ENCODE measurements at regions not wholly inside any gene's neighbourhood (a gene's known extent, or its start where the extent isn't known, plus 50 kb on each side); places are given as distances from the start of the nearest gene placed in this dataset.

DNA sequence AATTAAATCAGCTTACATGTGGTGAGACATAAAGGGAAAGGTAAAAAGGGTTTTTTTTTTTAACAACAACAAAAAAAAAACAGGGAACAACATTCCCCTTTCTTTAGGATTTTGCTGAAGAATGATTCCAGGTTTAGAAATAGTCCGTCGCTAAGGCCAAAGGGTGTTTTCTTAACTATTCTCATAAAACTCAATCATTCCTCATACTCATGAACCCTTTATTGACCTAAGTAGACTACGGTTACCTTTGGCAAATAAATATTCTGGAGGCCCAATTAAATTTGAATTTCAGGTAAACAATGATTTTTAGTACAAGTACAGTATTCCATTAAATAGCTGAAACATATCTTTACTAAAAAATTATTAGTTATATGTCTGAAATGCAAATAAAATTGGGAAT lies 55.6 kb upstream of the CCNG1 start (continued):
- TF ChIP-seq NR3C1 (IDR thresholded peaks at IDR 0.05) (no peak), HOXB5 (CRISPR knock-in tag; IDR thresholded peaks at IDR 0.05) (no peak), NFE2L2 (conservative IDR thresholded peaks at IDR 0.05; ENCODE audit: low read length) (no peak), RFX5 (IDR thresholded peaks at IDR 0.05) (no peak), MAZ (IDR thresholded peaks at IDR 0.05; ENCODE audit: borderline replicate concordance, low read depth, low read length) (no peak)
- TF ChIP-seq, protein P1, sequence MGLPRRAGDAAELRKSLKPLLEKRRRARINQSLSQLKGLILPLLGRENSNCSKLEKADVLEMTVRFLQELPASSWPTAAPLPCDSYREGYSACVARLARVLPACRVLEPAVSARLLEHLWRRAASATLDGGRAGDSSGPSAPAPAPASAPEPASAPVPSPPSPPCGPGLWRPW (IDR thresholded peaks at IDR 0.05), result no peak

DNA sequence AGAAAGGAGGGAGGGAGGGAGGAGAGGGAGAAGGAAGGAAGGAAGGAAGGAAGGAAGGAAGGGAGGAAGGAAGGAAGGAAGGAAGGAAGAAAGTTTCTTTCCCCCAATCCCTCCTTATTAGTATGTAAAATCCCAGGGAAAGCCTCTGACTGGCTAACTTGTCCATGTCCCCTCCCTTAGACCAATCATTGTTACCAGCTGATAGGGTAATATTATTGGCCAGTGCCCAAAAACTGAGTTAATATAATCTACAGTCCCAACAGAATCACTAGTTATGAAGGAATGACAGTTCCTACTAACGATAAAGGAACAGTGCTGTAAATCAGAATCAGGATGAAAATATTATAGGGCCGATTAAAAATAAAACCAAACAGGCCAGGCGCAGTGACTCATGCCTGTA lies 53.6 kb upstream of the CCNG1 start:
- Histone ChIP-seq H3K4me1 (peaks cover 13% of the 10 kb centered on the region), H3K9me3 (no peaks in the 10 kb centered on the region), H3K4me2 (no peak overlapping the region), H3K4me3 (no peak overlapping the region), H3K27ac (no peak overlapping the region)
- FAIRE-seq (no peak), ATAC-seq (no peak), DNase-seq (ENCODE audit: low read depth in 1 of 2, low spot score in 1 of 2) (no peak)
- TF ChIP-seq JUNB (IDR thresholded peaks at IDR 0.05) (no peak), EP300 (IDR thresholded peaks at IDR 0.05) (no peak), RNF2 (IDR thresholded peaks at IDR 0.05; ENCODE audit: borderline replicate concordance, low read depth) (no peak), CBX8 (IDR thresholded peaks at IDR 0.05) (no peak), EHF (CRISPR knock-in tag; IDR thresholded peaks at IDR 0.05) (no peak), MAFK (IDR thresholded peaks at IDR 0.05; ENCODE audit: partially characterized antibody) (no peak), SREBF2 (IDR thresholded peaks at IDR 0.05) (no peak), RARB (CRISPR knock-in tag; IDR thresholded peaks at IDR 0.05) (no peak), BHLHE40 (IDR thresholded peaks at IDR 0.05; ENCODE audit: low read depth, low read length) (no peak), HOXB5 (CRISPR knock-in tag; IDR thresholded peaks at IDR 0.05) (no peak), CBX2 (IDR thresholded peaks at IDR 0.05; ENCODE audit: borderline replicate concordance, low read depth) (no peak), KDM1A (IDR thresholded peaks at IDR 0.05; ENCODE audit: low read depth) (no peak)
- TF ChIP-seq, protein P2, sequence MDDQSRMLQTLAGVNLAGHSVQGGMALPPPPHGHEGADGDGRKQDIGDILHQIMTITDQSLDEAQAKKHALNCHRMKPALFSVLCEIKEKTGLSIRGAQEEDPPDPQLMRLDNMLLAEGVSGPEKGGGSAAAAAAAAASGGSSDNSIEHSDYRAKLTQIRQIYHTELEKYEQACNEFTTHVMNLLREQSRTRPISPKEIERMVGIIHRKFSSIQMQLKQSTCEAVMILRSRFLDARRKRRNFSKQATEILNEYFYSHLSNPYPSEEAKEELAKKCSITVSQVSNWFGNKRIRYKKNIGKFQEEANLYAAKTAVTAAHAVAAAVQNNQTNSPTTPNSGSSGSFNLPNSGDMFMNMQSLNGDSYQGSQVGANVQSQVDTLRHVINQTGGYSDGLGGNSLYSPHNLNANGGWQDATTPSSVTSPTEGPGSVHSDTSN (IDR thresholded peaks at IDR 0.05), result no peak
- TF ChIP-seq, protein P3, sequence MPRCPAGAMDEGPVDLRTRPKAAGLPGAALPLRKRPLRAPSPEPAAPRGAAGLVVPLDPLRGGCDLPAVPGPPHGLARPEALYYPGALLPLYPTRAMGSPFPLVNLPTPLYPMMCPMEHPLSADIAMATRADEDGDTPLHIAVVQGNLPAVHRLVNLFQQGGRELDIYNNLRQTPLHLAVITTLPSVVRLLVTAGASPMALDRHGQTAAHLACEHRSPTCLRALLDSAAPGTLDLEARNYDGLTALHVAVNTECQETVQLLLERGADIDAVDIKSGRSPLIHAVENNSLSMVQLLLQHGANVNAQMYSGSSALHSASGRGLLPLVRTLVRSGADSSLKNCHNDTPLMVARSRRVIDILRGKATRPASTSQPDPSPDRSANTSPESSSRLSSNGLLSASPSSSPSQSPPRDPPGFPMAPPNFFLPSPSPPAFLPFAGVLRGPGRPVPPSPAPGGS (IDR thresholded peaks at IDR 0.05), result no peak
- TF ChIP-seq, protein P4, sequence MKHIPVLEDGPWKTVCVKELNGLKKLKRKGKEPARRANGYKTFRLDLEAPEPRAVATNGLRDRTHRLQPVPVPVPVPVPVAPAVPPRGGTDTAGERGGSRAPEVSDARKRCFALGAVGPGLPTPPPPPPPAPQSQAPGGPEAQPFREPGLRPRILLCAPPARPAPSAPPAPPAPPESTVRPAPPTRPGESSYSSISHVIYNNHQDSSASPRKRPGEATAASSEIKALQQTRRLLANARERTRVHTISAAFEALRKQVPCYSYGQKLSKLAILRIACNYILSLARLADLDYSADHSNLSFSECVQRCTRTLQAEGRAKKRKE (CRISPR knock-in tag; IDR thresholded peaks at IDR 0.05; ENCODE audit: low read depth), result no peak
- CTCF ChIA-PET, result no interaction called here
- WGBS (ENCODE audit: missing lambda C conversion rate), result 62% methylated on average over 3 of the region's 3 CpGs
- POLR2A ChIA-PET, result interaction anchor here (0.6 kb wide), 2 partner anchors 19 to 24 kb away, joined by 3 read pairs; no protein-coding TSS in a partner anchor

DNA sequence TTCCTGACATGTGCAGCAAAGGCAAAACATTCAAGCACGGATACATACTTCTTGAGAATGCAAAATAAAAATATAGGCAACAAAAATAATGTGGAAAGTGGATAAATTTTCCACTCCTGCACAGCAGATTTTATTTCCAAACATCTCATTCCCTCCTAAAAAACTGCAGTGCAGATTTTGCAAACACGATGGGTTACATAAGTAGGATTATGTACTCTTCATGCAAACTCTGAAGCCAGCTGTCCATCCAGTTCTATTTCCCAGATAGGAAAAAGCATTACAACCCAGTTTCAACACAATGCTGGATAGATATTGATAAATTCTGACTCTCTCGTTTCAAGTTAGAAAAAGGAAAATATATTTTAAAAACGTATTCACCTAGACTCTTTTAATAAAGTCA lies 52.7 kb upstream of the CCNG1 start:
- no peaks in the 10 kb centered on the region for H3K9me3 ChIP-seq
- peaks cover 5% of the 10 kb centered on the region for H3K4me1 ChIP-seq
- no peak overlapping the region for H3K27ac ChIP-seq
- WGBS (ENCODE audit: missing lambda C conversion rate), result 52% methylated on average over 4 of the region's 4 CpGs
- FAIRE-seq (no peak), ATAC-seq (no peak), DNase-seq (ENCODE audit: low read depth in 1 of 2, low spot score in 1 of 2) (no peak)
- TF ChIP-seq PHF8 (IDR thresholded peaks at IDR 0.05; ENCODE audit: borderline replicate concordance, low read depth) (no peak), SREBF2 (IDR thresholded peaks at IDR 0.05) (no peak), HOXA7 (CRISPR knock-in tag; IDR thresholded peaks at IDR 0.05) (no peak), EP300 (IDR thresholded peaks at IDR 0.05) (no peak), TP53 (CRISPR knock-in tag; IDR thresholded peaks at IDR 0.05) (no peak), KDM5A (IDR thresholded peaks at IDR 0.05) (no peak), SMC3 (IDR thresholded peaks at IDR 0.05) (no peak), ZFP36 (IDR thresholded peaks at IDR 0.05; ENCODE audit: borderline replicate concordance, partially characterized antibody) (no peak), ZC3H11A (IDR thresholded peaks at IDR 0.05) (no peak), EHF (CRISPR knock-in tag; IDR thresholded peaks at IDR 0.05) (no peak)
- TF ChIP-seq, protein P5, sequence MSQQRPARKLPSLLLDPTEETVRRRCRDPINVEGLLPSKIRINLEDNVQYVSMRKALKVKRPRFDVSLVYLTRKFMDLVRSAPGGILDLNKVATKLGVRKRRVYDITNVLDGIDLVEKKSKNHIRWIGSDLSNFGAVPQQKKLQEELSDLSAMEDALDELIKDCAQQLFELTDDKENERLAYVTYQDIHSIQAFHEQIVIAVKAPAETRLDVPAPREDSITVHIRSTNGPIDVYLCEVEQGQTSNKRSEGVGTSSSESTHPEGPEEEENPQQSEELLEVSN (IDR thresholded peaks at IDR 0.05; ENCODE audit: borderline replicate concordance, low read depth), result no peak
- TF ChIP-seq, protein P1 (IDR thresholded peaks at IDR 0.05), result no peak
- CTCF ChIA-PET, result interaction anchor here (0.5 kb wide), 1 partner anchor 37 kb away, joined by 3 read pairs; no protein-coding TSS in a partner anchor
- H3K4me3 ChIP-seq, result no peak overlapping the region
- no peak overlapping the region for H3K4me2 ChIP-seq
- POLR2A ChIA-PET, result no interaction called here
